ENCODE measurements at regions not wholly inside any gene's neighbourhood (a gene's known extent, or its start where the extent isn't known, plus 50 kb on each side); places are given as distances from the start of the nearest gene placed in this dataset.

GRCh38 chr5:68891718-68892117, 202.1 kb upstream of the SLC30A5 start (continued):
- no peak for TF ChIP-seq ZNF157 (tag by site-specific recombination; IDR thresholded peaks at IDR 0.05)

- Histone ChIP-seq H3K4me3 (ENCODE audit: low read depth, low read length) (no peak overlapping the region), H3K9me3 (ENCODE audit: control insufficient read depth, insufficient read depth, low read depth, low read length) (no peaks in the 10 kb centered on the region), H3K4me1 (ENCODE audit: control insufficient read depth, insufficient read depth, low read length) (no peaks in the 10 kb centered on the region; the same call in 1 of the 2 replicates), H3K36me3 (ENCODE audit: control insufficient read depth in 2 of 2, insufficient read depth in 1 of 2, low read length in 2 of 2) (no peaks in the 10 kb centered on the region), H3K27ac (ENCODE audit: extremely low read depth, low read depth, low read length) (no peak overlapping the region)
- ChIA-PET CTCF (no interaction called here), POLR2A (no interaction called here)
- TF ChIP-seq ZFP3 (tag by site-specific recombination; IDR thresholded peaks at IDR 0.05; ENCODE audit: low read depth) (no peak), PRDM2 (tag by site-specific recombination; IDR thresholded peaks at IDR 0.05; ENCODE audit: borderline replicate concordance) (no peak)
Measured at GRCh38 chr5:68894673-68895072, 199.1 kb upstream of the SLC30A5 start.

DNA sequence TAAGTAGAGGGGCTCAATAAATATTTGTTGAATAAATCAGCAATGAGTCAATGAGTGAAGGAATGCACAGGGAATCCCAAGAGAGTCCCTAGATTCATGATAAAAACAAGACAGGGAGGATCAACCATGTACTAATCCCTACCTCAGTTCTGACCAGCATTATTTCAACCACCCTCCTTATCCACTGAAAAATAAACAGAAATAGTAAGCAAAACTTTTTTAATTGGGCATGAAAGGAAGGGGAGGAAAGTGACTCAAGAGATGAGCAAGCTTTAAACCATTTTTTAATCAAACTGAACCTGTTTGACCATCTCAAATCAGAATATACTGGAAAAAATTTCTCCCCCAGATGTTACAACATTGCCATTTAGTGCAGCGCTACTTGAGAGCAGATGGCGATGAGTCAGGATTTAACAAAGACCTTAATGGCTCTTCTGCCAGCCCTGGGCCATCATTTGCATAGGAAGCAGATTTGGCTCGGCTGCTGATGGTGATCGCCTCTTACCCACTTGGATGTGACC, 194.8 kb upstream of the SLC30A5 start:
- CTCF ChIA-PET: no interaction called here
- POLR2A ChIA-PET: no interaction called here
- no peak for TF ChIP-seq ZNF292 (tag by site-specific recombination; IDR thresholded peaks at IDR 0.05; ENCODE audit: borderline replicate concordance, low read depth)
- TF ChIP-seq, protein P1, sequence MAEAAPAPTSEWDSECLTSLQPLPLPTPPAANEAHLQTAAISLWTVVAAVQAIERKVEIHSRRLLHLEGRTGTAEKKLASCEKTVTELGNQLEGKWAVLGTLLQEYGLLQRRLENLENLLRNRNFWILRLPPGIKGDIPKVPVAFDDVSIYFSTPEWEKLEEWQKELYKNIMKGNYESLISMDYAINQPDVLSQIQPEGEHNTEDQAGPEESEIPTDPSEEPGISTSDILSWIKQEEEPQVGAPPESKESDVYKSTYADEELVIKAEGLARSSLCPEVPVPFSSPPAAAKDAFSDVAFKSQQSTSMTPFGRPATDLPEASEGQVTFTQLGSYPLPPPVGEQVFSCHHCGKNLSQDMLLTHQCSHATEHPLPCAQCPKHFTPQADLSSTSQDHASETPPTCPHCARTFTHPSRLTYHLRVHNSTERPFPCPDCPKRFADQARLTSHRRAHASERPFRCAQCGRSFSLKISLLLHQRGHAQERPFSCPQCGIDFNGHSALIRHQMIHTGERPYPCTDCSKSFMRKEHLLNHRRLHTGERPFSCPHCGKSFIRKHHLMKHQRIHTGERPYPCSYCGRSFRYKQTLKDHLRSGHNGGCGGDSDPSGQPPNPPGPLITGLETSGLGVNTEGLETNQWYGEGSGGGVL (tag by site-specific recombination; IDR thresholded peaks at IDR 0.05): 0 out of 2 replicates have a peak, but pooled peaks have one; percentile 9
- H3K36me3 ChIP-seq (ENCODE audit: control insufficient read depth in 2 of 2, insufficient read depth in 1 of 2, low read length in 2 of 2): no peaks in the 10 kb centered on the region
- H3K4me3 ChIP-seq (ENCODE audit: low read depth, low read length): no peak overlapping the region
- no peak overlapping the region for H3K27ac ChIP-seq (ENCODE audit: extremely low read depth, low read depth, low read length)
- H3K9me3 ChIP-seq (ENCODE audit: control insufficient read depth, insufficient read depth, low read depth, low read length): no peaks in the 10 kb centered on the region
- no peaks in the 10 kb centered on the region; the same call in 1 of the 2 replicates for H3K4me1 ChIP-seq (ENCODE audit: control insufficient read depth, insufficient read depth, low read length)

- Histone ChIP-seq H3K9me3 (ENCODE audit: control insufficient read depth, insufficient read depth, low read depth, low read length) (no peaks in the 10 kb centered on the region), H3K36me3 (ENCODE audit: control insufficient read depth in 2 of 2, insufficient read depth in 1 of 2, low read length in 2 of 2) (no peaks in the 10 kb centered on the region), H3K27ac (ENCODE audit: extremely low read depth, low read depth, low read length) (no peak overlapping the region), H3K4me1 (ENCODE audit: control insufficient read depth, insufficient read depth, low read length) (no peaks in the 10 kb centered on the region), H3K4me3 (ENCODE audit: low read depth, low read length) (no peak overlapping the region)
- TF ChIP-seq, protein P2, sequence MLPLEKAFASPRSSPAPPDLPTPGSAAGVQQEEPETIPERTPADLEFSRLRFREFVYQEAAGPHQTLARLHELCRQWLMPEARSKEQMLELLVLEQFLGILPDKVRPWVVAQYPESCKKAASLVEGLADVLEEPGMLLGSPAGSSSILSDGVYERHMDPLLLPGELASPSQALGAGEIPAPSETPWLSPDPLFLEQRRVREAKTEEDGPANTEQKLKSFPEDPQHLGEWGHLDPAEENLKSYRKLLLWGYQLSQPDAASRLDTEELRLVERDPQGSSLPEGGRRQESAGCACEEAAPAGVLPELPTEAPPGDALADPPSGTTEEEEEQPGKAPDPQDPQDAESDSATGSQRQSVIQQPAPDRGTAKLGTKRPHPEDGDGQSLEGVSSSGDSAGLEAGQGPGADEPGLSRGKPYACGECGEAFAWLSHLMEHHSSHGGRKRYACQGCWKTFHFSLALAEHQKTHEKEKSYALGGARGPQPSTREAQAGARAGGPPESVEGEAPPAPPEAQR (tag by site-specific recombination; IDR thresholded peaks at IDR 0.05): no peak
- TF ChIP-seq ZNF239 (tag by site-specific recombination; IDR thresholded peaks at IDR 0.05) (no peak), ZSCAN23 (tag by site-specific recombination; IDR thresholded peaks at IDR 0.05) (no peak), ZNF785 (tag by site-specific recombination; IDR thresholded peaks at IDR 0.05) (no peak), EGR2 (tag by site-specific recombination; IDR thresholded peaks at IDR 0.05; ENCODE audit: low read depth) (no peak), ZNF140 (tag by site-specific recombination; IDR thresholded peaks at IDR 0.05) (no peak), ZNF157 (tag by site-specific recombination; IDR thresholded peaks at IDR 0.05) (no peak), ZNF473 (tag by site-specific recombination; IDR thresholded peaks at IDR 0.05) (no peak), ZNF416 (tag by site-specific recombination; IDR thresholded peaks at IDR 0.05) (no peak), ZNF658 (tag by site-specific recombination; IDR thresholded peaks at IDR 0.05) (no peak), ZNF121 (tag by site-specific recombination; IDR thresholded peaks at IDR 0.05) (no peak)
- TF ChIP-seq, protein P3, sequence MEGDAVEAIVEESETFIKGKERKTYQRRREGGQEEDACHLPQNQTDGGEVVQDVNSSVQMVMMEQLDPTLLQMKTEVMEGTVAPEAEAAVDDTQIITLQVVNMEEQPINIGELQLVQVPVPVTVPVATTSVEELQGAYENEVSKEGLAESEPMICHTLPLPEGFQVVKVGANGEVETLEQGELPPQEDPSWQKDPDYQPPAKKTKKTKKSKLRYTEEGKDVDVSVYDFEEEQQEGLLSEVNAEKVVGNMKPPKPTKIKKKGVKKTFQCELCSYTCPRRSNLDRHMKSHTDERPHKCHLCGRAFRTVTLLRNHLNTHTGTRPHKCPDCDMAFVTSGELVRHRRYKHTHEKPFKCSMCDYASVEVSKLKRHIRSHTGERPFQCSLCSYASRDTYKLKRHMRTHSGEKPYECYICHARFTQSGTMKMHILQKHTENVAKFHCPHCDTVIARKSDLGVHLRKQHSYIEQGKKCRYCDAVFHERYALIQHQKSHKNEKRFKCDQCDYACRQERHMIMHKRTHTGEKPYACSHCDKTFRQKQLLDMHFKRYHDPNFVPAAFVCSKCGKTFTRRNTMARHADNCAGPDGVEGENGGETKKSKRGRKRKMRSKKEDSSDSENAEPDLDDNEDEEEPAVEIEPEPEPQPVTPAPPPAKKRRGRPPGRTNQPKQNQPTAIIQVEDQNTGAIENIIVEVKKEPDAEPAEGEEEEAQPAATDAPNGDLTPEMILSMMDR (tag by site-specific recombination; IDR thresholded peaks at IDR 0.05): no peak
- POLR2A ChIA-PET: no interaction called here
- CTCF ChIA-PET: no interaction called here
Measured at GRCh38 chr5:68911840-68912690, 181.7 kb upstream of the SLC30A5 start.
